HCT116 (cell line): ENCODE measurements at regions not wholly inside any gene's neighbourhood (a gene's known extent, or its start where the extent isn't known, plus 50 kb on each side); places are given as distances from the start of the nearest gene placed in this dataset.

ENCODE experiments used
- ATAC-seq: fragments of 200-7000 bp; cut with Tn5 transposase; 2 replicates; pipeline ENCODE4 v1.9.1; 2020; ENCODE audit warnings: mild to moderate bottlenecking, moderate library complexity
- BruUV-seq: library from RNA; stranded (reverse); fragments of 400-500 nt; replicated peaks from 2 replicates; lab custom pipeline; 2021; lab: Mats Ljungman, UMichigan
- CTCF ChIA-PET: fragments of 300-600 bp; sonication (Branson Sonifier 250); formaldehyde crosslinking; loops from one replicate; lab custom pipeline; 2021; ENCODE audit warnings: antibody characterized with exemption; lab: Charles Lee
- POLR2A ChIA-PET: fragments of 300-600, 350-600 bp; sonication (Branson Sonifier 250); formaldehyde crosslinking; loops from one replicate; lab custom pipeline; 2021; ENCODE audit warnings: antibody characterized with exemption; lab: Charles Lee
- RAD21 ChIA-PET, 2 experiments: fragments of 300-600 bp; sonication (Branson Sonifier 250); formaldehyde crosslinking; loops; one replicate each; lab custom pipeline; 2023; ENCODE audit warnings: low total read pairs in 2 of 2; ENCODE audit not compliant: uncharacterized antibody in 2 of 2, unreplicated experiment in 2 of 2, low non-redundant PET in 1 of 2; lab: Charles Lee
- DNase-seq: peaks from one replicate; pipeline ENCODE4 v3.0.0-alpha.2; 2010; ENCODE audit warnings: low read depth, low spot score
- H2AFZ ChIP-seq: fragments of 200-600 bp; shearing (Covaris generic), sonication (generic); 2 replicates; pipeline ENCODE4 v1.6.1; 2017; ENCODE audit warnings: low read depth, mixed run types, mixed read lengths, antibody characterized with exemption, low read length; ENCODE audit not compliant: poor library complexity, severe bottlenecking
- H3K27ac ChIP-seq: 2 replicates; pipeline ENCODE4 v1.5.1; 2012; ENCODE audit warnings: low read depth, low read length
- H3K27me3 ChIP-seq: fragments of 200-600 bp; sonication (generic); 2 replicates; pipeline ENCODE4 v1.6.1; 2016; ENCODE audit warnings: mixed run types, low read length, mixed read lengths; ENCODE audit not compliant: insufficient read depth
- H3K36me3 ChIP-seq, 2 experiments: fragments of 200-500 bp in 1 of 2; fragments of 200-600 bp in 1 of 2; sonication (Bioruptor generic) in 1 of 2; sonication (generic) in 1 of 2; 2 replicates each; pipeline versions ENCODE4 v1.5.1 to v1.6.1; 2014 to 2016; ENCODE audit warnings: low read length in 2 of 2, inconsistent platforms in 1 of 2, mixed read lengths in 1 of 2, mixed run types in 1 of 2; ENCODE audit not compliant: insufficient read depth in 2 of 2, control insufficient read depth in 1 of 2
- H3K4me1 ChIP-seq, 2 experiments: fragments of 200-600 bp in 1 of 2; sonication (generic) in 1 of 2; 2 replicates each; pipeline versions ENCODE4 v1.5.1 to v1.6.1; 2012 to 2017; ENCODE audit warnings: low read length in 2 of 2, inconsistent platforms in 1 of 2, mild to moderate bottlenecking in 1 of 2, mixed read lengths in 1 of 2, mixed run types in 1 of 2, moderate library complexity in 1 of 2; ENCODE audit not compliant: insufficient read depth in 2 of 2, control insufficient read depth in 1 of 2
- H3K4me2 ChIP-seq: fragments of 200-600 bp; sonication (generic); 2 replicates; pipeline ENCODE4 v1.6.1; 2017; ENCODE audit warnings: mixed run types, low read length, mixed read lengths
- H3K4me3 ChIP-seq, 2 experiments: fragments of 200-600 bp in 1 of 2; sonication (generic) in 1 of 2; replicated peaks in 1 of 2; 2 replicates each; pipeline ENCODE4 v1.5.1; 2011 to 2016; ENCODE audit warnings: low read length in 2 of 2, control low read depth in 1 of 2, low read depth in 1 of 2, mild to moderate bottlenecking in 1 of 2, mixed read lengths in 1 of 2, mixed run types in 1 of 2
- H3K79me2 ChIP-seq: fragments of 200-600 bp; sonication (generic); 2 replicates; pipeline ENCODE4 v1.6.1; 2017; ENCODE audit warnings: mild to moderate bottlenecking, mixed run types, low read length, moderate library complexity, mixed read lengths; ENCODE audit not compliant: insufficient read depth
- H3K9ac ChIP-seq: fragments of 200-600 bp; sonication (generic); 2 replicates; pipeline ENCODE4 v1.6.1; 2016; ENCODE audit warnings: low read length, mixed read lengths
- H3K9me2 ChIP-seq: fragments of 200-600 bp; sonication (generic), shearing (Covaris generic); 2 replicates; pipeline ENCODE4 v1.6.1; 2017; ENCODE audit warnings: mixed run types, mild to moderate bottlenecking, moderate library complexity; ENCODE audit not compliant: insufficient read depth
- H3K9me3 ChIP-seq, 2 experiments: fragments of 200-500 bp in 1 of 2; fragments of 200-600 bp in 1 of 2; sonication (Bioruptor generic) in 1 of 2; sonication (generic) in 1 of 2; 2 replicates each; pipeline ENCODE4 v1.6.1; 2014 to 2017; ENCODE audit warnings: low read length in 2 of 2, mixed read lengths in 2 of 2, inconsistent platforms in 1 of 2, low read depth in 1 of 2, mild to moderate bottlenecking in 1 of 2, mixed run types in 1 of 2, moderate library complexity in 1 of 2; ENCODE audit not compliant: control insufficient read depth in 1 of 2, insufficient read depth in 1 of 2
- H4K20me1 ChIP-seq: fragments of 200-600 bp; sonication (generic), shearing (Covaris generic); 2 replicates; pipeline ENCODE4 v1.6.1; 2017; ENCODE audit warnings: mixed run types, mild to moderate bottlenecking, moderate library complexity; ENCODE audit not compliant: insufficient read depth
- ATF3 ChIP-seq: IDR thresholded peaks from 2 replicates; pipeline ENCODE4 v1.6.1; 2012
- CBX3 ChIP-seq: IDR thresholded peaks from 2 replicates; pipeline ENCODE4 v1.6.1; 2012; ENCODE audit warnings: low read depth
- CEBPB ChIP-seq: IDR thresholded peaks from 2 replicates; pipeline ENCODE4 v1.6.1; 2012; ENCODE audit warnings: low read depth
- CTCF ChIP-seq, 3 experiments: fragments of 200-600 bp in 1 of 3; sonication (generic) in 1 of 3; IDR thresholded peaks in 2 of 3; conservative IDR thresholded peaks in 1 of 3; 2 replicates each; pipeline ENCODE4 v1.5.1; 2012 to 2017; ENCODE audit warnings: low read depth in 2 of 3, low read length in 2 of 3, antibody characterized with exemption in 1 of 3, borderline replicate concordance in 1 of 3, control low read depth in 1 of 3, mild to moderate bottlenecking in 1 of 3, mixed read lengths in 1 of 3, mixed run types in 1 of 3, moderate library complexity in 1 of 3; ENCODE audit not compliant: insufficient read depth in 1 of 3
- EGR1 ChIP-seq: IDR thresholded peaks from 2 replicates; pipeline ENCODE4 v1.6.1; 2012; ENCODE audit warnings: low read depth
- ELF1 ChIP-seq: IDR thresholded peaks from 2 replicates; pipeline ENCODE4 v1.6.1; 2012; ENCODE audit warnings: low read depth, borderline replicate concordance
- EZH2 ChIP-seq: fragments of 200-600 bp; sonication (generic); IDR thresholded peaks from 2 replicates; pipeline ENCODE4 v1.6.1; 2017; ENCODE audit warnings: antibody characterized with exemption, mixed run types
- FOSL1 ChIP-seq: IDR thresholded peaks from 2 replicates; pipeline ENCODE4 v1.6.1; 2012; ENCODE audit warnings: low read depth
- JUND ChIP-seq: IDR thresholded peaks from 2 replicates; pipeline ENCODE4 v1.6.1; 2012
- MAX ChIP-seq: IDR thresholded peaks from 2 replicates; pipeline ENCODE4 v1.6.1; 2012
- POLR2A ChIP-seq: IDR thresholded peaks from 2 replicates; pipeline ENCODE4 v1.7.0; 2011; ENCODE audit warnings: borderline replicate concordance; ENCODE audit not compliant: insufficient read depth, insufficient read length; ENCODE audit errors: extremely low read depth
- POLR2AphosphoS5 ChIP-seq: IDR thresholded peaks from 2 replicates; pipeline ENCODE4 v1.6.1; 2011; ENCODE audit warnings: mild to moderate bottlenecking, low read depth, low read length, moderate library complexity
- RAD21 ChIP-seq: IDR thresholded peaks from 2 replicates; pipeline ENCODE4 v1.6.1; 2012; ENCODE audit warnings: low read depth, mild to moderate bottlenecking
- SIN3A ChIP-seq: IDR thresholded peaks from 2 replicates; pipeline ENCODE4 v1.6.1; 2012; ENCODE audit warnings: low read depth
- YY1 ChIP-seq: IDR thresholded peaks from 2 replicates; pipeline ENCODE4 v1.6.1; 2011; ENCODE audit warnings: low read length, low read depth, moderate library complexity, mild to moderate bottlenecking; ENCODE audit not compliant: insufficient replicate concordance; ENCODE audit errors: extremely low read depth
- ZBTB33 ChIP-seq: IDR thresholded peaks from 2 replicates; pipeline ENCODE4 v1.6.1; 2011; ENCODE audit warnings: mild to moderate bottlenecking, low read length, moderate library complexity; ENCODE audit not compliant: insufficient replicate concordance; ENCODE audit errors: extremely low read depth
- ZFX ChIP-seq: fragments of 450-650 bp; IDR thresholded peaks from 2 replicates; pipeline ENCODE4 v1.6.1; 2017
- intact Hi-C: fragments of 100-400 bp; cut with micrococcal nuclease; formaldehyde crosslinking; loops from 2 replicates; pipeline ENCODE4 v1.10.0; 2022

GRCh38 chr16:58824201-58824600 lies 90.1 kb upstream of the GOT2 start:
- ChIA-PET CTCF (no interaction called here), POLR2A (no interaction called here), RAD21 (no interaction called here)
- H3K4me1 ChIP-seq = no peaks in the 10 kb centered on the region
- H3K4me2 ChIP-seq = no peak overlapping the region
- no peaks in the 10 kb centered on the region for H3K36me3 ChIP-seq
- H3K27me3 ChIP-seq = 0 out of 2 replicates have a peak, but pooled peaks cover 2% of the 10 kb centered on the region
- H3K9ac ChIP-seq = no peak overlapping the region
- TF ChIP-seq ZFX = no peak
- TF ChIP-seq ATF3 = no peak
- TF ChIP-seq EZH2 = no peak
- TF ChIP-seq MAX = no peak
- TF ChIP-seq FOSL1 = no peak
- no peak for TF ChIP-seq YY1
- TF ChIP-seq POLR2A = no peak
- no peak for TF ChIP-seq RAD21
- no peak for TF ChIP-seq CBX3
- no peaks in the 10 kb centered on the region for H3K79me2 ChIP-seq
- no peak for DNase-seq
- no peak for ATAC-seq
- intact Hi-C loops = no loop called here
- no peaks in the 10 kb centered on the region for H3K9me3 ChIP-seq
- no peaks in the 10 kb centered on the region for H4K20me1 ChIP-seq
- H3K4me3 ChIP-seq = no peak overlapping the region
- H2AFZ ChIP-seq = no peak overlapping the region
- no peak overlapping the region for H3K27ac ChIP-seq
- BruUV-seq = no TSS peak
- no peaks in the 10 kb centered on the region for H3K9me2 ChIP-seq

- DNase-seq (no peak), ATAC-seq (no peak)
- Histone ChIP-seq H3K4me1 (no peaks in the 10 kb centered on the region), H3K9ac (no peak overlapping the region), H3K36me3 (no peaks in the 10 kb centered on the region), H2AFZ (no peak overlapping the region), H3K9me3 (no peaks in the 10 kb centered on the region), H3K79me2 (no peaks in the 10 kb centered on the region), H3K27me3 (peaks cover 10% of the 10 kb centered on the region; the same call in 1 of the 2 replicates), H3K27ac (no peak overlapping the region), H3K9me2 (no peaks in the 10 kb centered on the region), H4K20me1 (no peaks in the 10 kb centered on the region), H3K4me3 (no peak overlapping the region), H3K4me2 (no peak overlapping the region)
- no TSS peak for BruUV-seq
- ChIA-PET POLR2A (no interaction called here), CTCF (no interaction called here), RAD21 (no interaction called here)
- intact Hi-C loops = no loop called here
- TF ChIP-seq MAX (no peak), ELF1 (no peak), POLR2AphosphoS5 (no peak), POLR2A (no peak), SIN3A (no peak), EZH2 (no peak), CBX3 (no peak), ZBTB33 (no peak), CTCF (IDR thresholded peaks at IDR 0.05 in 2 of 3, conservative IDR thresholded peaks at IDR 0.05 in 1 of 3; ENCODE audit: borderline replicate concordance in 1 of 3, insufficient read depth in 1 of 3, low read depth in 2 of 3, low read length in 2 of 3) (no peak), ZFX (no peak), JUND (no peak), CEBPB (no peak), EGR1 (no peak)
Measured at GRCh38 chr16:58821886-58822285, 87.8 kb upstream of the GOT2 start.
